OCI-LY7 (cell line): ENCODE measurements at regions not wholly inside any gene's neighbourhood (a gene's known extent, or its start where the extent isn't known, plus 50 kb on each side); places are given as distances from the start of the nearest gene placed in this dataset.

ENCODE experiments used
- CTCF ChIP-seq: fragments of 200-600 bp; sonication (generic); conservative IDR thresholded peaks from 2 replicates; pipeline ENCODE4 v1.5.1; 2014; ENCODE audit warnings: mild to moderate bottlenecking, antibody characterized with exemption, low read length, moderate library complexity, mixed read lengths
- EZH2phosphoT487 ChIP-seq: fragments of 200-600 bp; sonication (generic); IDR thresholded peaks from 2 replicates; pipeline ENCODE4 v1.6.1; 2018; ENCODE audit warnings: low read depth, borderline replicate concordance, mild to moderate bottlenecking, mixed run types, antibody characterized with exemption, low read length, moderate library complexity, mixed read lengths

GRCh38 chr10:10318856-10319255 is 698.8 kb upstream of the CELF2 start:
- TF ChIP-seq CTCF (no peak), EZH2phosphoT487 (no peak)
